Type B pancreatic cell (in vitro differentiated cells): ENCODE measurements at regions not wholly inside any gene's neighbourhood (a gene's known extent, or its start where the extent isn't known, plus 50 kb on each side); places are given as distances from the start of the nearest gene placed in this dataset.

Experiments used
- DNase-seq: peaks from one replicate; pipeline ENCODE4 v3.0.0; 2021; ENCODE audit warnings: mixed read lengths; ENCODE audit not compliant: unreplicated experiment; ENCODE audit errors: extremely low spot score
- H3K27ac Mint-ChIP-seq: 2 replicates; pipeline ENCODE4 v1.8.0; 2021; ENCODE audit warnings: mild to moderate bottlenecking, mixed read lengths
- H3K27me3 Mint-ChIP-seq: 2 replicates; pipeline ENCODE4 v1.8.0; 2021; ENCODE audit warnings: mixed read lengths
- H3K36me3 Mint-ChIP-seq: 2 replicates; pipeline ENCODE4 v1.8.0; 2021; ENCODE audit warnings: mixed read lengths
- H3K4me1 Mint-ChIP-seq: one replicate; pipeline ENCODE4 v1.8.0; 2021; ENCODE audit warnings: mixed read lengths; ENCODE audit not compliant: unreplicated experiment
- H3K4me3 Mint-ChIP-seq: 2 replicates; pipeline ENCODE4 v1.8.0; 2021; ENCODE audit warnings: mild to moderate bottlenecking, mixed read lengths
- H3K9me3 Mint-ChIP-seq: 2 replicates; pipeline ENCODE4 v1.8.0; 2021; ENCODE audit warnings: mixed read lengths
- TF ChIP-seq, protein P1 (sequence below): fragments of 200-600 bp; sonication (generic); conservative IDR thresholded peaks from 2 replicates; pipeline ENCODE4 v1.5.0; 2021; ENCODE audit warnings: antibody characterized with exemption, mild to moderate bottlenecking

DNA sequence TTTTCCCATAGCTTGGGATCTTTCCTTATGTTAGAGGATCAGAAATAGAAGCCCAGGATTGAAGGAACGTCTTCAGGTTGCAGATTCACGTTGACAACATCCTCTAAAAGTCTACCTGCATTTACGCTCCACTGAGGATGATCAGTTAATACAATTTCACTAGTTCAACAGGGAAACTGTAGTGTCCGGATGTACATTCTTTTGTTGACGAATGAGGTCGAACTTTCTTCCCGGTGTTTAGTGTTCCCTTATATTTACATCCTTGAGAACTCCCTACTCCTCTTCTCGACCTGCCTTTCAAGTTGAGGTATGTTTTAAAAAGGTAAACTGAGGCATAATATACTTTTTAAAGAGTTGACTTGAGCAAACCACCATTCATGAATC, 74.8 kb downstream of the SIK1 start:
- H3K4me3 Mint-ChIP-seq: no peak overlapping the region
- no peaks in the 10 kb centered on the region for H3K27me3 Mint-ChIP-seq
- no peaks in the 10 kb centered on the region for H3K9me3 Mint-ChIP-seq
- TF ChIP-seq, protein P1, sequence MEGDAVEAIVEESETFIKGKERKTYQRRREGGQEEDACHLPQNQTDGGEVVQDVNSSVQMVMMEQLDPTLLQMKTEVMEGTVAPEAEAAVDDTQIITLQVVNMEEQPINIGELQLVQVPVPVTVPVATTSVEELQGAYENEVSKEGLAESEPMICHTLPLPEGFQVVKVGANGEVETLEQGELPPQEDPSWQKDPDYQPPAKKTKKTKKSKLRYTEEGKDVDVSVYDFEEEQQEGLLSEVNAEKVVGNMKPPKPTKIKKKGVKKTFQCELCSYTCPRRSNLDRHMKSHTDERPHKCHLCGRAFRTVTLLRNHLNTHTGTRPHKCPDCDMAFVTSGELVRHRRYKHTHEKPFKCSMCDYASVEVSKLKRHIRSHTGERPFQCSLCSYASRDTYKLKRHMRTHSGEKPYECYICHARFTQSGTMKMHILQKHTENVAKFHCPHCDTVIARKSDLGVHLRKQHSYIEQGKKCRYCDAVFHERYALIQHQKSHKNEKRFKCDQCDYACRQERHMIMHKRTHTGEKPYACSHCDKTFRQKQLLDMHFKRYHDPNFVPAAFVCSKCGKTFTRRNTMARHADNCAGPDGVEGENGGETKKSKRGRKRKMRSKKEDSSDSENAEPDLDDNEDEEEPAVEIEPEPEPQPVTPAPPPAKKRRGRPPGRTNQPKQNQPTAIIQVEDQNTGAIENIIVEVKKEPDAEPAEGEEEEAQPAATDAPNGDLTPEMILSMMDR: no peak
- no peak overlapping the region for H3K27ac Mint-ChIP-seq
- no peak for DNase-seq
- H3K4me1 Mint-ChIP-seq: peaks cover 36% of the 10 kb centered on the region
- no peaks in the 10 kb centered on the region for H3K36me3 Mint-ChIP-seq

DNA sequence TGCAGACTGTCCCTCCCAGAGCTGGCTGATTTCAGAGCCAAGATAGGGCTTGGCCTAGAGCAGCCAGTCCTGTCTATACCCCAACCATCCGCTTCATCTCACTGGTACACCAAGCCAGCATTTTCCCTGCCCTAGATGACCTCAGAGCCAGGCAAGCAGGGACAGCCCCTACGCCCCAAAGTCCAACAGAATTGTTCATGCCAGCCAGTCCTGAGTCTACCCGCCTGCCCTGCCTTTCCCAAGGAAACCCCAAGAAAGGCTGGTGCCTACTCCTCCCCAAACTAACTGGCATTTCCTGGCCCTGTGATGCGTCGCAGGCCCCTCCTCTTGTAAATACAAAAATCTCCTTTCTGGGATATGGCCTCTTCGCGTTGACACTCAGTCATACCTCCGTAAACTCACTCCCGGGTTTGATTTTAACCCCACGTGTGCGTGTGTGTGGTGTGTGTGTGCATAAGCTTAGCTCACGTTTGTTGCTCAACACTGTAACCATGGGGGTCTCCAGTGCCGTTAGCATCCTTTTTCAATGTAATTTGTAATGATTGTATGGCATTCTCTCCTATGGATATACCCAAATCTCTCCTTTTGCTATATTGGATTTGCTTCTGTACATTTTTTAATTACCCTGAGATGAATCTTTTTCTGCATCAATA, 75.3 kb downstream of the SIK1 start:
- H3K27me3 Mint-ChIP-seq: no peaks in the 10 kb centered on the region
- no peak for DNase-seq
- no peak overlapping the region for H3K27ac Mint-ChIP-seq
- TF ChIP-seq, protein P1: no peak
- peaks cover 37% of the 10 kb centered on the region for H3K4me1 Mint-ChIP-seq
- H3K9me3 Mint-ChIP-seq: no peaks in the 10 kb centered on the region
- H3K4me3 Mint-ChIP-seq: peak overlapping the region; percentile 18
- no peaks in the 10 kb centered on the region for H3K36me3 Mint-ChIP-seq

DNA sequence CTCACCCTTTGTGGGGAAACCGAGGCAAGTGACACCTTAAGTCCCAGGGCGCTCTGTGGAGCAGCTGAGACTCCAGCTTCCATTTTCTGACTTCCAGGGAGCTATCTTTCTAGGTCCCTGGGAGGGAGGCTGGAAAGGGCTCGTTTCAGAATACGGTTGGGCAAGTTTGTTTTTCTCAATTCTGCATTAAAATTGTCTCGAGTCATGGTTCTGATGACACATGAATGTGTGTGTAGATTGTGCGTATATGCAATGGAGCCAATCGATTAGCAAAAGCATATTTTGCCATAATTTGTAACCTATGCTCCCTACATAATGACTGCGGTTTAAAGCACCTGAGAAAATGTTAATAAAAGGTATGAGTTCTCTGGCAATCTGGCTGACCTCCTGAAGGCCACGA, 77.3 kb downstream of the SIK1 start:
- Mint-ChIP-seq H3K9me3 (no peaks in the 10 kb centered on the region), H3K4me1 (peaks cover 29% of the 10 kb centered on the region), H3K4me3 (no peak overlapping the region), H3K27me3 (no peaks in the 10 kb centered on the region), H3K27ac (peak overlapping the region; percentile 29), H3K36me3 (no peaks in the 10 kb centered on the region)
- no peak for DNase-seq
- TF ChIP-seq, protein P1: no peak

DNA sequence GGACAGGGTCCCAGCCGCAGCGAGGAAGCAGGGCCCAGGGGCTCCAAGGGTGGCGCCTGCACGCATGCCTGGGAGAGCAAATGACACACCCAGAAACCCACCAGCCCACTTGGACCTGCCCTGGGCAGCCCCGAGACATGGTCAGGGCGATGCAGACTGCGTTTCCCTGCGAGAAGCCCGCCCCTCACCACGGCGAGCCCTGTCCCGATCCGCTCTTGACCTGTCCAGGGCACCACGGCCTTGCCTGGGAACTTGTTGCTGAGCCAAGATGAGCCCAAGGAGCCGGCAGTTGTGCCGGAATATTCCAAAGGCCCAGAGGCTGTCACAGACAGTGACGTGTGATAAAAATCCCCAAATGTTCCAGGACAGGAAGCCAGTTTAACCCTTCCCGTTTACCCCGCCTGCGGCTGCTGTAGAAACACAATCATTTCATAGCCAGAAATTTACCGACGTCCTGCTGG, 78.1 kb downstream of the SIK1 start:
- Mint-ChIP-seq H3K9me3 (no peaks in the 10 kb centered on the region), H3K36me3 (no peaks in the 10 kb centered on the region), H3K4me1 (peaks cover 31% of the 10 kb centered on the region), H3K27me3 (no peaks in the 10 kb centered on the region), H3K4me3 (no peak overlapping the region), H3K27ac (no peak overlapping the region)
- no peak for DNase-seq
- TF ChIP-seq, protein P1: no peak

DNA sequence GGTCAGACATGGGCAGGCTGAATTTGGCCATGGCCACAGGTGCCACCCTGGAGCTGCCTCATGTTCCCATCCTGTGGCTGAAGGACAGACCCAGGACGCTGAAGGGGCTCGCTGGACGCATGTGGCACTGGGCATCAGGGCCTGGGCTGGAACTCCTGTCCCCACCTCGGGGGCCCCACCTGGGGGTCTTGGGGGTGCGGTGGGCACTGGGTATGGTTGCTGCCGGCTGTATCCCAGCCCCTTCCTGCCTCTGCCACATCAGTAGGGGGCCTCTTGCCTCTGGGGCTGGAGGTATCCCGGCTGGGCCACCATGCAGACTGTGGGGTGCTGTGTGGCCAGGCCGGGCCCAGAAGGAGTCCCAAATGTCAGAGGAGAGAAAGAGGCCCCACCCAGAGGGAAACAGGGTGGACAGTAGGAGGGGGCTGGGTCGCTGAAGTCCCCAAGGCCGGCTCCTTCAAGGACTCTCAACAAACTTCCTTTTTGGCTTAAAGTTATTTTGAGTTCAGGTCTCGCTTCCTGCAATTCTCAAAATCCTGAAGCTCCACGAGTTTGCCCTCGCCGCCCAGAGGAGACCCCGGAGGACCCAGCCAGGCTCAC, 78.7 kb downstream of the SIK1 start:
- no peak for DNase-seq
- TF ChIP-seq, protein P1: no peak
- Mint-ChIP-seq H3K9me3 (no peaks in the 10 kb centered on the region), H3K27me3 (no peaks in the 10 kb centered on the region), H3K4me3 (no peak overlapping the region), H3K4me1 (peaks cover 31% of the 10 kb centered on the region), H3K27ac (no peak overlapping the region), H3K36me3 (no peaks in the 10 kb centered on the region)
